RKO (cell line): ENCODE measurements at regions not wholly inside any gene's neighbourhood (a gene's known extent, or its start where the extent isn't known, plus 50 kb on each side); places are given as distances from the start of the nearest gene placed in this dataset.
"Not testable (repeated sequence)": the region's sequence is repeated elsewhere in the genome, so short reads cannot be mapped to it uniquely, and the experiment has no call there.

Experiments
- DNase-seq: peaks from one replicate; pipeline ENCODE4 v3.0.0-alpha.2; 2016; ENCODE audit warnings: low spot score

GRCh38 chr2:142827170-142827569 lies 50.3 kb upstream of the KYNU start:
- DNase-seq, result no peak

- DNase-seq, result no peak
These were observed 51.6 kb upstream of the KYNU start for GRCh38 chr2:142825861-142826260.

GRCh38 chr2:142824756-142825155 lies 52.7 kb upstream of the KYNU start:
- no peak for DNase-seq

GRCh38 chr2:142822190-142822589 lies 55.3 kb upstream of the KYNU start:
- DNase-seq, result no peak

- no peak for DNase-seq
These were observed 58.1 kb upstream of the KYNU start for GRCh38 chr2:142819411-142819810.

GRCh38 chr2:142815375-142815774 lies 62.1 kb upstream of the KYNU start:
- DNase-seq, result no peak

- no peak for DNase-seq
These were observed 63.3 kb upstream of the KYNU start for GRCh38 chr2:142813830-142814829.

- not testable (repeated sequence) for DNase-seq
These were observed 65.8 kb upstream of the KYNU start for GRCh38 chr2:142811644-142812043.

- DNase-seq, result no peak
These were observed 72.2 kb upstream of the KYNU start for GRCh38 chr2:142805244-142805643.

GRCh38 chr2:142803158-142803557 lies 74.3 kb upstream of the KYNU start:
- no peak for DNase-seq

GRCh38 chr2:142796588-142796987 lies 80.9 kb upstream of the KYNU start:
- no peak for DNase-seq

GRCh38 chr2:142796161-142796560 lies 81.3 kb upstream of the KYNU start:
- DNase-seq, result no peak

GRCh38 chr2:142794850-142795249 lies 82.6 kb upstream of the KYNU start:
- DNase-seq, result no peak

GRCh38 chr2:142792328-142792727 lies 85.1 kb upstream of the KYNU start:
- not testable (repeated sequence) for DNase-seq

- no peak for DNase-seq
These were observed 86.1 kb upstream of the KYNU start for GRCh38 chr2:142791335-142791734.

- no peak for DNase-seq
These were observed 90.4 kb upstream of the KYNU start for GRCh38 chr2:142786918-142787702.

- no peak for DNase-seq
These were observed 94.5 kb upstream of the KYNU start for GRCh38 chr2:142782942-142783443.

GRCh38 chr2:142781146-142781545 lies 96.3 kb upstream of the KYNU start:
- DNase-seq, result no peak

- DNase-seq, result no peak
These were observed 99.2 kb upstream of the KYNU start for GRCh38 chr2:142778289-142778688.

GRCh38 chr2:142777742-142778141 lies 99.7 kb upstream of the KYNU start:
- DNase-seq, result no peak

GRCh38 chr2:142769761-142770160 lies 107.7 kb upstream of the KYNU start:
- no peak for DNase-seq

- DNase-seq, result no peak
These were observed 109.6 kb upstream of the KYNU start for GRCh38 chr2:142767847-142768246.

GRCh38 chr2:142758973-142759372 lies 118.5 kb upstream of the KYNU start:
- no peak for DNase-seq
